IMR-90 (cell line): ENCODE measurements at regions not wholly inside any gene's neighbourhood (a gene's known extent, or its start where the extent isn't known, plus 50 kb on each side); places are given as distances from the start of the nearest gene placed in this dataset.

Experiments
- ATAC-seq: fragments of 200-7000 bp; cut with Tn5 transposase; 2 replicates; pipeline ENCODE4 v1.9.1; 2020; ENCODE audit warnings: low read depth, mild to moderate bottlenecking, moderate library complexity
- BruUV-seq: library from RNA; stranded (reverse); fragments of 400-500 nt; replicated peaks from 2 replicates; lab custom pipeline; 2021; lab: Mats Ljungman, UMichigan
- CTCF ChIA-PET: fragments of 300-600 bp; formaldehyde crosslinking; extraction: SDS; loops from one replicate; lab custom pipeline; 2021; ENCODE audit warnings: antibody characterized with exemption; lab: Yijun Ruan, JAX
- POLR2A ChIA-PET: fragments of 300-600 bp; sonication (Branson Sonifier 250); formaldehyde crosslinking; loops from one replicate; lab custom pipeline; 2022; ENCODE audit warnings: antibody characterized with exemption; ENCODE audit not compliant: unreplicated experiment; lab: Charles Lee
- DNase-seq: peaks from one replicate; pipeline ENCODE4 v3.0.0; 2013
- H2AFZ ChIP-seq: replicated peaks from 2 replicates; pipeline ENCODE3; 2013; ENCODE audit warnings: low read length, mild to moderate bottlenecking; ENCODE audit not compliant: poor library complexity
- H2AK5ac ChIP-seq: 2 replicates; pipeline ENCODE4 v1.6.1; 2013; ENCODE audit warnings: low read depth, low read length, inconsistent platforms
- H2AK9ac ChIP-seq: replicated peaks from 2 replicates; pipeline ENCODE3; 2013; ENCODE audit warnings: mild to moderate bottlenecking, low read depth, low read length, moderate library complexity; ENCODE audit not compliant: poor library complexity
- H2BK120ac ChIP-seq: 2 replicates; pipeline ENCODE4 v1.6.1; 2013; ENCODE audit warnings: low read depth, low read length, inconsistent platforms
- H2BK15ac ChIP-seq: 3 replicates; pipeline ENCODE4 v1.6.1; 2013; ENCODE audit warnings: low read depth, low read length, inconsistent platforms
- H2BK20ac ChIP-seq: 2 replicates; pipeline ENCODE4 v1.6.1; 2013; ENCODE audit warnings: low read depth, mild to moderate bottlenecking, inconsistent platforms, low read length, moderate library complexity
- H2BK5ac ChIP-seq: 2 replicates; pipeline ENCODE4 v1.6.1; 2013; ENCODE audit warnings: mild to moderate bottlenecking, low read depth, low read length, inconsistent platforms; ENCODE audit not compliant: poor library complexity, severe bottlenecking
- H3K14ac ChIP-seq: replicated peaks from 2 replicates; pipeline ENCODE4 v1.6.1; 2013; ENCODE audit warnings: low read depth, low read length, inconsistent platforms
- H3K18ac ChIP-seq: 2 replicates; pipeline ENCODE4 v1.6.1; 2013; ENCODE audit warnings: low read depth, low read length, control low read depth
- H3K23ac ChIP-seq: 2 replicates; pipeline ENCODE4 v1.6.1; 2013; ENCODE audit warnings: low read depth, low read length, inconsistent platforms
- H3K27ac ChIP-seq: 2 replicates; pipeline ENCODE4 v1.5.1; 2013; ENCODE audit warnings: mild to moderate bottlenecking, control low read depth, low read length; ENCODE audit not compliant: insufficient read depth
- H3K27me3 ChIP-seq: 2 replicates; pipeline ENCODE4 v1.6.1; 2013; ENCODE audit warnings: low read length; ENCODE audit not compliant: control insufficient read depth, insufficient read depth
- H3K36me3 ChIP-seq: 2 replicates; pipeline ENCODE4 v1.6.1; 2013; ENCODE audit warnings: low read length, mixed read lengths; ENCODE audit not compliant: control insufficient read depth, insufficient read depth
- H3K4ac ChIP-seq: 2 replicates; pipeline ENCODE4 v1.6.1; 2013; ENCODE audit warnings: low read depth, low read length, inconsistent platforms
- H3K4me1 ChIP-seq: 2 replicates; pipeline ENCODE4 v1.6.1; 2013; ENCODE audit warnings: low read length, mixed read lengths; ENCODE audit not compliant: control insufficient read depth, insufficient read depth
- H3K4me2 ChIP-seq: 2 replicates; pipeline ENCODE4 v1.6.1; 2013; ENCODE audit warnings: low read depth, mild to moderate bottlenecking, control low read depth, low read length, moderate library complexity
- H3K4me3 ChIP-seq: 2 replicates; pipeline ENCODE4 v1.5.1; 2013; ENCODE audit warnings: low read depth, mild to moderate bottlenecking, control low read depth, low read length, moderate library complexity; ENCODE audit not compliant: insufficient read depth
- H3K56ac ChIP-seq: 2 replicates; pipeline ENCODE4 v1.6.1; 2013; ENCODE audit warnings: low read length, inconsistent platforms; ENCODE audit not compliant: insufficient read depth; ENCODE audit errors: extremely low read depth
- H3K79me1 ChIP-seq, 2 experiments: 2 replicates each; pipeline ENCODE4 v1.6.1; 2013; ENCODE audit warnings: low read length in 2 of 2, inconsistent platforms in 1 of 2, low read depth in 1 of 2
- H3K9ac ChIP-seq: 2 replicates; pipeline ENCODE4 v1.6.1; 2013; ENCODE audit warnings: low read depth, low read length, control low read depth
- H3K9me1 ChIP-seq: 2 replicates; pipeline ENCODE4 v1.6.1; 2013; ENCODE audit warnings: low read length, inconsistent platforms; ENCODE audit not compliant: insufficient read depth
- H3K9me3 ChIP-seq: 2 replicates; pipeline ENCODE4 v1.6.1; 2013; ENCODE audit warnings: low read length; ENCODE audit not compliant: control insufficient read depth, insufficient read depth
- H4K20me1 ChIP-seq: 2 replicates; pipeline ENCODE4 v1.6.1; 2013; ENCODE audit warnings: low read length, inconsistent platforms; ENCODE audit not compliant: insufficient read depth
- H4K5ac ChIP-seq: 2 replicates; pipeline ENCODE4 v1.6.1; 2013; ENCODE audit warnings: mild to moderate bottlenecking, low read depth, low read length, control low read depth
- H4K8ac ChIP-seq, 2 experiments: 2 replicates each; pipeline ENCODE4 v1.6.1; 2013; ENCODE audit warnings: low read depth in 2 of 2, low read length in 2 of 2, control low read depth in 1 of 2, inconsistent platforms in 1 of 2
- H4K91ac ChIP-seq: 2 replicates; pipeline ENCODE4 v1.6.1; 2013; ENCODE audit warnings: low read depth, low read length, inconsistent platforms; ENCODE audit not compliant: insufficient read depth
- CTCF ChIP-seq: conservative IDR thresholded peaks from 2 replicates; pipeline ENCODE4 v1.5.1; 2012; ENCODE audit warnings: mild to moderate bottlenecking, low read depth, low read length, improper control_type of control experiment
- ELK1 ChIP-seq: fragments of 150-350 bp; IDR thresholded peaks from 2 replicates; pipeline ENCODE4 v1.6.1; 2016; ENCODE audit warnings: low read depth, mild to moderate bottlenecking, low read length, moderate library complexity, borderline replicate concordance
- FOS ChIP-seq: fragments of 150-350 bp; IDR thresholded peaks from 2 replicates; pipeline ENCODE4 v1.6.1; 2016; ENCODE audit warnings: low read depth, low read length
- MXI1 ChIP-seq: IDR thresholded peaks from 2 replicates; pipeline ENCODE4 v1.6.1; 2012; ENCODE audit warnings: low read depth, mild to moderate bottlenecking, low read length, moderate library complexity, borderline replicate concordance
- NFE2L2 ChIP-seq: fragments of 150-350 bp; IDR thresholded peaks from 2 replicates; pipeline ENCODE4 v1.6.1; 2016; ENCODE audit warnings: low read depth, mild to moderate bottlenecking, low read length
- POLR2A ChIP-seq: IDR thresholded peaks from 2 replicates; pipeline ENCODE4 v1.6.1; 2012; ENCODE audit warnings: mild to moderate bottlenecking, low read depth, low read length
- RAD21 ChIP-seq: IDR thresholded peaks from 2 replicates; pipeline ENCODE4 v1.6.1; 2012; ENCODE audit warnings: low read length, improper control_type of control experiment
- RCOR1 ChIP-seq: IDR thresholded peaks from 2 replicates; pipeline ENCODE4 v1.6.1; 2012; ENCODE audit warnings: mild to moderate bottlenecking, low read length, improper control_type of control experiment; ENCODE audit not compliant: insufficient replicate concordance
- RFX5 ChIP-seq: IDR thresholded peaks from 2 replicates; pipeline ENCODE4 v1.8.0; 2012; ENCODE audit warnings: low read depth, mild to moderate bottlenecking, low read length, moderate library complexity
- SMC3 ChIP-seq: fragments of 150-350 bp; IDR thresholded peaks from 2 replicates; pipeline ENCODE4 v1.6.1; 2016; ENCODE audit warnings: low read depth, mild to moderate bottlenecking, antibody characterized with exemption, low read length, moderate library complexity
- USF2 ChIP-seq: fragments of 150-350 bp; IDR thresholded peaks from 2 replicates; pipeline ENCODE4 v1.6.1; 2017; ENCODE audit warnings: mild to moderate bottlenecking, antibody characterized with exemption, low read length, low read depth
- WGBS, 2 experiments: methylation state at CpG; one replicate each; pipeline versions ENCODE4 v1.1.5 to v1.1.7; 2013; ENCODE audit warnings: missing lambda C conversion rate in 2 of 2; ENCODE audit not compliant: insufficient read length in 1 of 2; ENCODE audit errors: extremely low coverage in 2 of 2; 5-methylcytosine and 5-hydroxymethylcytosine counted together
- dilution Hi-C: fragments of 300-500 bp; cut with HindIII; formaldehyde crosslinking; loops from one replicate; pipeline ENCODE4 v1.14.3; 2018; ENCODE audit warnings: low sequenced_read_pairs; ENCODE audit not compliant: unreplicated experiment
- in situ Hi-C: fragments of 300-500 bp; cut with MboI; formaldehyde crosslinking; loops from 3 replicates; pipeline ENCODE4 v1.14.3; 2019; ENCODE audit warnings: low sequenced_read_pairs, inconsistent platforms, mixed read lengths
- intact Hi-C: fragments of 100-400 bp; cut with micrococcal nuclease; formaldehyde crosslinking; loops from 2 replicates; pipeline ENCODE4 v1.10.0; 2022

GRCh38 chr1:221162939-221163338, 283.7 kb downstream of the HLX start:
- no peak overlapping the region for H3K4ac ChIP-seq
- H3K4me2 ChIP-seq: no peak overlapping the region
- no peaks in the 10 kb centered on the region for H4K20me1 ChIP-seq
- H3K9ac ChIP-seq: no peak overlapping the region
- no peaks in the 10 kb centered on the region for H3K36me3 ChIP-seq
- H2AK9ac ChIP-seq: no peak overlapping the region
- peaks cover 2% of the 10 kb centered on the region; the same call in 1 of the 2 replicates for H3K4me1 ChIP-seq
- no peak overlapping the region for H3K14ac ChIP-seq
- no peak overlapping the region for H2AK5ac ChIP-seq
- intact Hi-C loops: no loop called here
- no peaks in the 10 kb centered on the region for H3K9me1 ChIP-seq
- no peak overlapping the region for H2BK5ac ChIP-seq
- no peak overlapping the region for H2BK15ac ChIP-seq
- DNase-seq (no peak), ATAC-seq (no peak)
- dilution Hi-C loops: no loop called here
- H4K5ac ChIP-seq: no peak overlapping the region
- H3K56ac ChIP-seq: no peak overlapping the region
- no peak overlapping the region for H2BK20ac ChIP-seq
- H2AFZ ChIP-seq: no peak overlapping the region
- no peak overlapping the region for H3K18ac ChIP-seq
- H3K79me1 ChIP-seq: no peaks in the 10 kb centered on the region
- H3K27ac ChIP-seq: no peak overlapping the region
- no TSS peak for BruUV-seq
- no peak overlapping the region for H2BK120ac ChIP-seq
- no peak for TF ChIP-seq RFX5
- no peak for TF ChIP-seq MXI1
- TF ChIP-seq NFE2L2: no peak
- TF ChIP-seq POLR2A: no peak
- no peak for TF ChIP-seq ELK1
- TF ChIP-seq RAD21: no peak
- no peak for TF ChIP-seq SMC3
- TF ChIP-seq FOS: no peak
- no peak for TF ChIP-seq RCOR1
- TF ChIP-seq CTCF: no peak
- no peak for TF ChIP-seq USF2
- no peaks in the 10 kb centered on the region for H3K9me3 ChIP-seq
- no peak overlapping the region for H3K23ac ChIP-seq
- in situ Hi-C loops: no loop called here
- POLR2A ChIA-PET: no interaction called here
- H4K8ac ChIP-seq: no peak overlapping the region
- no CpG with 5 or more reads among the region's 2 CpGs for WGBS, 2 experiments
- CTCF ChIA-PET: interaction anchor here (1.1 kb wide), 1 partner anchor 13 kb away, joined by 6 read pairs; no protein-coding TSS in a partner anchor
- H3K27me3 ChIP-seq: no peaks in the 10 kb centered on the region; the same call in 1 of the 2 replicates
- H3K4me3 ChIP-seq: no peak overlapping the region
- H4K91ac ChIP-seq: no peak overlapping the region
